ENCODE measurements at regions not wholly inside any gene's neighbourhood (a gene's known extent, or its start where the extent isn't known, plus 50 kb on each side); places are given as distances from the start of the nearest gene placed in this dataset.

GRCh38 chr18:45373286-45373880 lies 241.9 kb upstream of the SLC14A2 start:
- peaks cover 11 to 15% of the 10 kb centered on the region in 2 donors for H3K4me1 ChIP-seq (ENCODE audit: control insufficient read depth in 1 of 2, insufficient read depth in 2 of 2, low read length in 2 of 2)
- H3K27me3 Mint-ChIP-seq (ENCODE audit: low read depth in 3 of 3) = peaks cover 2 to 8% (median 5%) of the 10 kb centered on the region in 3 donors
- H3K27ac ChIP-seq (ENCODE audit: low read depth in 1 of 2, low read length in 2 of 2) = no peak overlapping the region
- WGBS (ENCODE audit: insufficient coverage) = 14% methylated on average over 1 of the region's 3 CpGs
- intact Hi-C loops (cut with micrococcal nuclease) = no loop called here
- H3K36me3 ChIP-seq (replicated peaks in 1 of 2; ENCODE audit: control insufficient read depth in 1 of 2, insufficient read depth in 2 of 2, low read length in 2 of 2) = no peaks in the 10 kb centered on the region
- H3K27ac Mint-ChIP-seq = peak overlapping the region in 3 of 7 donors; percentile 4 to 61 (median 52)
- H4K20me1 ChIP-seq (ENCODE audit: insufficient read depth, low read length) = no peaks in the 10 kb centered on the region
- H3K4me1 Mint-ChIP-seq = peaks cover 23% of the 10 kb centered on the region
- H3K9ac ChIP-seq (ENCODE audit: insufficient read depth, low read length, poor library complexity, severe bottlenecking) = no peak overlapping the region
- H3K4me2 ChIP-seq (replicated peaks; ENCODE audit: extremely low read depth, low read length, poor library complexity, severe bottlenecking) = peak overlapping the region; percentile 9
- H3K36me3 Mint-ChIP-seq = no peaks in the 10 kb centered on the region
- no peak overlapping the region for H2AFZ ChIP-seq (ENCODE audit: insufficient read depth, low read depth, low read length, poor library complexity, severe bottlenecking)
- peak; percentile 27 to 61 (median 47) for DNase-seq
- H3K27me3 ChIP-seq (ENCODE audit: control insufficient read depth in 2 of 2, insufficient read depth in 2 of 2, low read length in 2 of 2) = no peaks in the 10 kb centered on the region
- H3K79me2 ChIP-seq (ENCODE audit: insufficient read depth, low read length) = no peaks in the 10 kb centered on the region
- no peak overlapping the region for H3K4me3 ChIP-seq (replicated peaks in 1 of 3; ENCODE audit: low read depth in 2 of 3, low read length in 3 of 3)
- no peak for TF ChIP-seq CTCF (IDR thresholded peaks at IDR 0.05)
- H3K9me3 ChIP-seq (replicated peaks in 1 of 2; ENCODE audit: control insufficient read depth in 1 of 2, insufficient read depth in 1 of 2, low read length in 2 of 2) = no peaks in the 10 kb centered on the region
- no peak overlapping the region for H3K4me3 Mint-ChIP-seq
- peaks cover 0 to 6% (median 0%) of the 10 kb centered on the region in 7 donors for H3K9me3 Mint-ChIP-seq

GRCh38 chr18:45374236-45374635 lies 241.0 kb upstream of the SLC14A2 start:
- Histone ChIP-seq H3K9me3 (replicated peaks in 1 of 2; ENCODE audit: control insufficient read depth in 1 of 2, insufficient read depth in 1 of 2, low read length in 2 of 2) (no peaks in the 10 kb centered on the region), H3K4me3 (replicated peaks in 1 of 3; ENCODE audit: low read depth in 2 of 3, low read length in 3 of 3) (no peak overlapping the region), H3K4me2 (replicated peaks; ENCODE audit: extremely low read depth, low read length, poor library complexity, severe bottlenecking) (no peak overlapping the region), H3K36me3 (replicated peaks in 1 of 2; ENCODE audit: control insufficient read depth in 1 of 2, insufficient read depth in 2 of 2, low read length in 2 of 2) (no peaks in the 10 kb centered on the region), H3K9ac (ENCODE audit: insufficient read depth, low read length, poor library complexity, severe bottlenecking) (no peak overlapping the region), H3K4me1 (ENCODE audit: control insufficient read depth in 1 of 2, insufficient read depth in 2 of 2, low read length in 2 of 2) (peaks cover 11 to 15% of the 10 kb centered on the region in 2 donors), H2AFZ (ENCODE audit: insufficient read depth, low read depth, low read length, poor library complexity, severe bottlenecking) (no peak overlapping the region), H4K20me1 (ENCODE audit: insufficient read depth, low read length) (no peaks in the 10 kb centered on the region), H3K27me3 (ENCODE audit: control insufficient read depth in 2 of 2, insufficient read depth in 2 of 2, low read length in 2 of 2) (no peaks in the 10 kb centered on the region), H3K79me2 (ENCODE audit: insufficient read depth, low read length) (no peaks in the 10 kb centered on the region), H3K27ac (ENCODE audit: low read depth in 1 of 2, low read length in 2 of 2) (no peak overlapping the region)
- H3K4me3 Mint-ChIP-seq = no peak overlapping the region
- DNase-seq = no peak
- H3K9me3 Mint-ChIP-seq = peaks cover 0 to 6% (median 0%) of the 10 kb centered on the region in 7 donors
- intact Hi-C loops (cut with micrococcal nuclease) = no loop called here
- H3K27ac Mint-ChIP-seq = no peak overlapping the region
- no peaks in the 10 kb centered on the region for H3K36me3 Mint-ChIP-seq
- peaks cover 2 to 8% (median 5%) of the 10 kb centered on the region in 3 donors for H3K27me3 Mint-ChIP-seq (ENCODE audit: low read depth in 3 of 3)
- no peak for TF ChIP-seq CTCF (IDR thresholded peaks at IDR 0.05)
- H3K4me1 Mint-ChIP-seq = peaks cover 23% of the 10 kb centered on the region
